HG03108 (cell line): ENCODE measurements at regions not wholly inside any gene's neighbourhood (a gene's known extent, or its start where the extent isn't known, plus 50 kb on each side); places are given as distances from the start of the nearest gene placed in this dataset.

ENCODE experiments used
- ATAC-seq: cut with Tn5 transposase; IDR thresholded peaks from one replicate; pipeline ENCODE4 v1.9.1; 2021; ENCODE audit warnings: moderate library complexity; ENCODE audit not compliant: unreplicated experiment

DNA sequence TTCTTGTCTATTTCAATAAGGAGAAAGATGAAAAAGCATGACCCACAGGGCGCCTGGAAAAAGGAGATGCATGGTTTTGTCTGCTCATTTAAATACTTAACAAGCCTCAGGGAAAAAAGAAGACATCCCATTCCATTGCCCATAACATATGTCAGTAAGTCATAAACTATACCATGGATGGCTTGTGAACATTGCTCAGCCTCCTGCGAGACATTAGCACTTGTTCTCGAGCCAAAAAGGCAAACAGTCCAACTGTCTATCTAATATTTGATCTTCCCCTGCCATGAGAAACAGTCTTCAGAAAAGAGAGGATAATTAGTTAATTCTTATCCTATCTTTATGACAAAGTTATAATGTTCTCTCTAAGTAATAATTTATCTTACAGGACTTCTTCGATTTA lies 527.4 kb downstream of the HACE1 start:
- no peak for ATAC-seq

- no peak for ATAC-seq
Measured at GRCh38 chr6:104326173-104327001, 533.3 kb downstream of the HACE1 start.

GRCh38 chr6:104325341-104326172 lies 534.2 kb downstream of the HACE1 start:
- no peak for ATAC-seq

DNA sequence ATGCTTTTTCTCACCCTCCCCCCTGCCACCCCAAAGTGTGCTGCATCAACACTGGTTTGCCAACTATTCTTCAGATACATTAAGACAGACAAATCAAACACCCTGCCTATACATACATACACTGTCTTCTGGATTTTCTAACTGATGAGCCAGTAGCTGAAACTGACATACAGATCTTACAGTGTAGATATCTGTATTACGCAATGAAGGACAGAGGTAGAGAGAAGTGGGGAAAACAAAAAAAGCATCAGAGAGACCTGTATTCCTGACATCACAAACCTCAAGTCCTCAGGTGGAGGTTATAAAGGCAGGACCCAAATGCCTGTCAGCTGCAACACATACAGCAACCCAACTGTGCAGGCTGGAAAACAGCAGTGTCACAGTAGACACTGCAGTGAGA lies 535.4 kb downstream of the HACE1 start:
- ATAC-seq = no peak

- ATAC-seq = no peak
Measured at GRCh38 chr6:104322841-104323240, 536.9 kb downstream of the HACE1 start.

DNA sequence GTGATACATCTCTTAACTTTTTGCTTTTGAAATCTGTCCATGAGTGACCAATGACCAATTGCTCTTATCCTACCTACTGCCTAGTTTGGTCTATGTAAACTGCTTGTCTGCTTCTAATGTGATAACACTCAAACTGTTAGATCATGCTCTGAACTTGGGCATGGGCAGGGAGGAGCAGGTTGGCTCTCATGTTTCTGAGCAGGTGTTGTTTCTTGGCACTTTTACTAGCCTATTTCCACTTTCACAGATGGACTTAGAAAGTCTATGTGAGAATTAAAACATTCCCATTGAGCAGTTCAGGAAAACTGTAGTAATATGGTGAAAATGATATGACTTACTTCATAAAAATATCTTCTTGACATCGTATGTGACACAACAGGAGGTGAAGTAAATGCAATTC lies 538.4 kb downstream of the HACE1 start:
- ATAC-seq = no peak

DNA sequence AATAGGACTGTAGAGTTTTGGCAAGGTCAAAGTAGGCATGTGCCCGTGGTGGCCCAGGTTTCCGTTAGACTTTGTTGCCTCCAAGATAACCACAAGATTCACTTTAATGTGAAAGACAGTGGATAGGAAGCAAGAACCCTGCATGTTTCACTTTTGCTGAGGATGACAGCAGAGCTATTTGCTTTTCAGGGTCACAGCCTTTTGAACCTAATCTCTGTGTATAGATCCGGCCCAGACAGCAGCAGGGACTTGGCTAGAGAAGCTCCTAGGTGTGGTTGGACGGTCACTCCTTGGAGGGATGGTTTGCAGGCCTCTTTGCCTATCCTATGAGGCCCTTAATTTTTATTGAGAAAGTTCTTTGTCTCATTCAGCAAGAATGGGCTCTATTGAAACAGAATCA lies 538.8 kb downstream of the HACE1 start:
- ATAC-seq = no peak

GRCh38 chr6:104312851-104313250 lies 546.9 kb downstream of the HACE1 start:
- no peak for ATAC-seq

DNA sequence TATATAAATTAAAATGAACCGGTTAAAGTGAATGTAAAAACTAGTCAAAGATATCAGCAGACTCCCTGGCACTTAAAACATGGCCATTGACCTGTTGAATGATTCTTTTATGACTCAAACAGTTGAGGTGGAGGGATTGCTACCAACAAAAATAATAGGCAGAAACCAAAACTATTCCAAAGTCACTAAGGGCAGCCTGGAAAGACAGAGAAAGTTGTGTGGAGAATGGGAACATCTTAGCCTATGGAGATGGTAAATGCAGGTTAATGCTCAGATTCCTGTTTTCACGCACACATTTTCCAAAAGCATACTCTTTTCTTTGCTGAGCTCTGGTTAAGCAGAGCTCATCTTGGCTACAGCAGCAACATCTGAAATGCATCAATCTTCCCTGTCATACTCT lies 553.5 kb downstream of the HACE1 start:
- ATAC-seq = no peak

GRCh38 chr6:104305206-104305605 lies 554.5 kb downstream of the HACE1 start:
- ATAC-seq = no peak

DNA sequence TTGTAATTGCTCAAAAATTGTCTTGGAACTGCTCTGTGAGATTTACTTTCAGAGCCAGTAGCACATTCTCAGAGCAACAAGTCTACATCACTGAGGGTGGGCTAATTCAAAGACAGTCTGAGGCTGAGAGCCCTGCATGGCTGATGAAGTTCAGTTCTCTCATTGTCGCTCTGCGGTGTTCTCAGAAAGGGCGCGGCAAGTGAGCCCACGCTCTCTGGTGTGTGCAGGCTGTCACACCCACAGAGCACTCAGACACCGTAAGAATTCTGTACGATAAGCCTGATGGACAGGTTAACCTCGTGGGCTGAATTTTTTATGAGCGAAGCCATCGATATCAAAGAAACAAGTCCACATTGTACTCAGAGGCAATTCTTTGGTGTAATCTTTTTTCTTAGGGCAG lies 557.8 kb downstream of the HACE1 start:
- ATAC-seq = no peak

DNA sequence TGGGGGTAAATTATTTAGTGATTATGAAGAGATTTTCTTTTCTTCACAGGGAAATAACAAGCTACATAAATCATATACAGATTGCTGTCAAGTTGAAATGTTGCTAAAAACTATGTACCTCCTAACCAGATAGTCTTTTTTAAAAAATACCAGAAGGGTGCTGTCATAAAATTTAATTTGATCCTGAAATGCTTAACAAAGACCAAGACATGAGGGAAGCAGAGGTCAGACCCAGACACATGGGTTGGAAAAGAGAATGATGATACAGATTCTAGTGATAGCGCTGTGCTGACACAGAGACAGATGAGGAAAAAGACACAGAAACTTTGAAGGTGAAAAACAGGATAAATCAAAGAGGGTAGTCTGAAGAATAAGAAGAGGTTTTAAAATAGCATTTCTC lies 573.1 kb downstream of the HACE1 start:
- no peak for ATAC-seq

DNA sequence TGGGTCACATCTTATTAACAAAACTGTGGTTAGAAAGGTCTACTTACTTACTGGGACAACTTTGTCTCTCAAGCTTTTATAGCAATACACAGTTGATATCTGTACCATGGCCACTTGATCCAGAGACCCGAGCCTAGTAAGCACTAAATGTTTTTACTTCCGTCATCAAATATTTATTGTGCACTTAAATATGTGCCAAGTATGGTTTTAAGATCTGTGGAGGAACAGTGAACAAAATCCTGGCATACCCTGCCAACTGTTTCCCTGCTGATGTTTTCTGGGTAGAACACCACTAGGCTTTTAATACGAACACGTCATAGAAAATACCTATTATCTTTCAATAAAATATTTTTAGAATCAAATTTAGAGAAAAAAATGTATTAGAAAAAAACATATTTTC lies 574.8 kb downstream of the HACE1 start:
- ATAC-seq = no peak

DNA sequence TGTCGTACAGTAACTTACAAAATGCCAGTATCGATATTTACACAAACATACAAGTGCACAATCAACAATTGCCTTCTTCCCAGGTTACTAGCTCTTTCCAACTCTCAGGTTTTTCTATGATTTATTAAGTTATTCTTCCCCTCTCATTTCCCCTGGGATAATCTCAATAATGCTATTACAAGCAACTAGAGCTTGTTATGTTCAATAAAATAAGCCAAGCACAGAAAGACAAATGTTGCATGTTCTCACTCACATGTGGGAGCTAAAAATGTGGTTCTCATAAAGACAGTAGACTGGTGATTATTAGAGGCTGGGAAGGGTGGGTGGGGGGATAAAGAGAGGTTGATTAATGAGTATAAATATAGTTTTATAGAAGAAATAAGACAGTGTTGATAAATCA lies 577.1 kb downstream of the HACE1 start:
- no peak for ATAC-seq

GRCh38 chr6:104281370-104281769 lies 578.3 kb downstream of the HACE1 start:
- ATAC-seq = no peak

- ATAC-seq = no peak
Measured at GRCh38 chr6:104268389-104268788, 591.3 kb downstream of the HACE1 start.

DNA sequence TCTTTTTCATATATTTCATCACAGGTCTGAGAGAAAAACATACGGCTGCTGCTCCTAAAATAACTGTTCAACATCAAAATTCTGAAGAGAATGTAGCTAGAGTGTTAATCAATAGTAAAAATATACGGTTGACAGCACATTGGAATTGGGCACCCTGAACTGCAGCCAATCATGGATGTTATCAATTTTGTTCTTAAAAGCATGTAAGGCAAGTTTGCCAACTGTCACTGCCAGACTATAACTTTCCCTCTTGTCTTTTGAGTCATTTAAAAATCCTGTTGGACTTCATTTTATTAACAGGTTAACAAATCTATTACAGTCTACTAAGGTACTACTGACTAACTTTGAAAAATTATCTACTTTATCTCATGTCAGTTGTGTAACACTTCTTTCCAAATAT lies 592.8 kb downstream of the HACE1 start:
- ATAC-seq = no peak

DNA sequence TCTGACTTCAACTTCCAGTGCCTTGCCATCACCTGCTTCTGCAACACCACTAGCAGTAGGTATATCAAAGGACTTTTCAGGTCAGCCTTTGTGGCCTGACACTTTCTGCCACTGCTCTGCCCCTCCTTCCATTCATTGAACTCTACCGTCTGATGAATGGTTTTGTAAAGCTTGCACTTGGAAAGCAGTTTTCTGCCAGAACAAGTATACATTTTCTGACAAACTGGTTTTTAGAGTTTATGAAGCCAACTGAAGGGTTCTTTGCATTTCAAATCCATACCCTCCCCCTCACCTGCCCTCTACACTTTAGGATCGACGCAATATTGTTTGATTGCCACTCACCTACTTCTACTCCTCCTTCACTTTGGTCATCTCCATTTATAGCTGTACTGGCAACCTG lies 603.1 kb downstream of the HACE1 start:
- no peak for ATAC-seq

DNA sequence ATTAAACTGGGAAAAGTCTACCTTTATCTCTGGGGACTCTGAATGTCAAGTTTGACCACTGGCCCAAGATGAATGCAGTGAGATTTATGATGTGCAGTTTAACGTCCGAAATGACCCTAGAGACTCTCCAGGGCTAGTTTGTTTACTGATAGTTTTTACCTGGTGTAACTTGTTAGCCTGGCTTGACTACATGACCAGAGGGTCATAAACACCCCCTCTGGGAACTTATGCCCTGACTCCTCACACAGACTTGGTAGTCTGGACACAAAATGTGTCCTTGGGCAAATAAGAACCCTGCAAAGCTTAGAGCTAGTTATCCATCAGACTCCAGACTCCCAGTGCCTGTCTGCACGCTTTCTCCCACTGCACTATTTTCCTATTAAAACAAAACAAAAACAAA lies 606.5 kb downstream of the HACE1 start:
- no peak for ATAC-seq

DNA sequence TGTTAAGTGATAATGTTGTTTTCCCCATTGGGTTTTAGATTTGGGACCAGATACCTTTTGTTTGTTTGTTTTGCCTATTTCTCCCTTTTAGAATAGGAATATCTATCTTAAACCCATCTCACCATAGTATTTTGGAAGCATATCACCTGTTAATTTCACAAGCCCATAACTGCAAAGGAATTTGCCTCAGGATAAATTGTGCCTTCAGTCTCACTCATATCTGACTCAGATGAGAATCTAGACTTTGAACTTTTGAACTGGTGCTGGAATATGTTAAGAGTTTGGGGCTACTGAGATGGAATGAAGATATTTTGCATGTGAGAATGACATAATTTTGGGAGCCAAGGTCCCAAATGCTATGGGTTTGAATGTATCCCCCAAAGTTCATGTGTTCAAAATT lies 607.4 kb downstream of the HACE1 start:
- ATAC-seq = no peak

GRCh38 chr6:104251651-104252050 lies 608.1 kb downstream of the HACE1 start:
- ATAC-seq = no peak

DNA sequence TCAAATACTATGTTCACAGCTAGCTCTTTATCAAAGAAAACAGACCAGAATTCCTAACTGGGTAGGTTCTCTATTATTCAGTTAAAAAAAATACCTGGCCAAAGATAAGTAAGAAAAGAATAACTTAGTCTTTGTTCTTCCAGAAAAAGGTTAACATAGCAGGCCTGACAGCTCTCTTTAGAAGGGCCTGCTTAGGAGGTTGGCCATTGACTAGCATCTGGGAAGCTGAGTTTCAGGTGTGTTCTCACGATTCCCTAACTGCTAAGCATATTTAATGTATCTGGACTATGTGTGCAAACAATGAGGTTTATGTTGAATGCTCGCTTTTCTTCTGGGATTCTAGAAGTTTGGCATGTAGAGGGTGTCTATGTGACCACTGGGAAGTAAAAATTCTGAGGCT lies 618.9 kb downstream of the HACE1 start:
- ATAC-seq = no peak
